ENCODE measurements at regions not wholly inside any gene's neighbourhood (a gene's known extent, or its start where the extent isn't known, plus 50 kb on each side); places are given as distances from the start of the nearest gene placed in this dataset.

- DNase-seq: no peak
- Histone ChIP-seq H3K4me3 (no peak overlapping the region), H3K4me1 (peaks cover 0 to 44% (median 9%) of the 10 kb centered on the region in 3 donors), H3K9me3 (peaks cover 0 to 7% (median 0%) of the 10 kb centered on the region in 3 donors), H3K27ac (peak overlapping the region; percentile 29 to 80 (median 56)), H3K36me3 (no peaks in the 10 kb centered on the region), H3K27me3 (no peaks in the 10 kb centered on the region)
- WGBS, 2 donors: 31 to 57% methylated on average over 2 of the region's 2 CpGs
- intact Hi-C loops (cut with DNase I): no loop called here
- TF ChIP-seq CTCF (IDR thresholded peaks at IDR 0.05) (no peak), POLR2A (IDR thresholded peaks at IDR 0.05) (no peak)
Measured at GRCh38 chr1:68378296-68379084, 71.3 kb downstream of the RPE65 start.

- 77 to 91% methylated on average over 3 of the region's 3 CpGs for WGBS, 2 donors
- no peak overlapping the region for H3K27ac ChIP-seq
- H3K27me3 ChIP-seq: no peaks in the 10 kb centered on the region
- peaks cover 0 to 37% (median 8%) of the 10 kb centered on the region in 3 donors for H3K4me1 ChIP-seq
- H3K36me3 ChIP-seq: no peaks in the 10 kb centered on the region
- intact Hi-C loops (cut with DNase I): no loop called here
- peaks cover 0 to 7% (median 0%) of the 10 kb centered on the region in 3 donors for H3K9me3 ChIP-seq
- DNase-seq: no peak
- no peak overlapping the region for H3K4me3 ChIP-seq
- TF ChIP-seq POLR2A (IDR thresholded peaks at IDR 0.05): no peak
- no peak for TF ChIP-seq CTCF (IDR thresholded peaks at IDR 0.05)
Measured at GRCh38 chr1:68377098-68377497, 72.7 kb downstream of the RPE65 start.

- peaks cover 0 to 37% (median 8%) of the 10 kb centered on the region in 3 donors for H3K4me1 ChIP-seq
- no peak overlapping the region for H3K27ac ChIP-seq
- no peaks in the 10 kb centered on the region for H3K36me3 ChIP-seq
- H3K9me3 ChIP-seq: peaks cover 0 to 7% (median 0%) of the 10 kb centered on the region in 3 donors
- no peak for TF ChIP-seq POLR2A (IDR thresholded peaks at IDR 0.05)
- no peak for TF ChIP-seq CTCF (IDR thresholded peaks at IDR 0.05)
- H3K4me3 ChIP-seq: no peak overlapping the region
- intact Hi-C loops (cut with DNase I): no loop called here
- DNase-seq: no peak
- H3K27me3 ChIP-seq: no peaks in the 10 kb centered on the region
Measured at GRCh38 chr1:68376441-68376840, 73.3 kb downstream of the RPE65 start.

- intact Hi-C loops (cut with DNase I): no loop called here
- Histone ChIP-seq H3K27ac (no peak overlapping the region), H3K27me3 (no peaks in the 10 kb centered on the region), H3K9me3 (peaks cover 0 to 4% (median 0%) of the 10 kb centered on the region in 3 donors), H3K4me1 (peaks cover 0 to 37% (median 8%) of the 10 kb centered on the region in 3 donors), H3K4me3 (no peak overlapping the region), H3K36me3 (no peaks in the 10 kb centered on the region)
- 27 to 33% methylated on average over 1 of the region's 1 CpG for WGBS, 2 donors
- no peak for DNase-seq
- TF ChIP-seq CTCF (IDR thresholded peaks at IDR 0.05) (no peak), POLR2A (IDR thresholded peaks at IDR 0.05) (no peak)
Measured at GRCh38 chr1:68375919-68376318, 73.8 kb downstream of the RPE65 start.

- TF ChIP-seq CTCF (IDR thresholded peaks at IDR 0.05): no peak
- no peak for TF ChIP-seq POLR2A (IDR thresholded peaks at IDR 0.05)
- Histone ChIP-seq H3K27me3 (no peaks in the 10 kb centered on the region), H3K36me3 (no peaks in the 10 kb centered on the region), H3K9me3 (no peaks in the 10 kb centered on the region), H3K4me1 (peaks cover 0 to 30% (median 5%) of the 10 kb centered on the region in 3 donors), H3K4me3 (no peak overlapping the region), H3K27ac (no peak overlapping the region)
- 93 to 97% methylated on average over 17 of the region's 18 CpGs for WGBS, 2 donors
- no peak for DNase-seq
- intact Hi-C loops (cut with DNase I): no loop called here
Measured at GRCh38 chr1:68373173-68373572, 76.6 kb downstream of the RPE65 start.
